Fibroblast of lung (primary cell): ENCODE measurements at regions not wholly inside any gene's neighbourhood (a gene's known extent, or its start where the extent isn't known, plus 50 kb on each side); places are given as distances from the start of the nearest gene placed in this dataset.

ENCODE experiments used
- DNase-seq, 2 donors: peaks; one replicate each; pipeline versions ENCODE4 v3.0.0 to v3.0.0-alpha.2; 2010; ENCODE audit warnings: low read depth in 2 of 2
- H2AFZ ChIP-seq: 2 replicates; pipeline ENCODE4 v1.5.1; 2012; ENCODE audit warnings: low read length, control low read depth, inconsistent platforms
- H3K27ac ChIP-seq: 2 replicates; pipeline ENCODE4 v1.5.1; 2011; ENCODE audit warnings: low read length, control low read depth; ENCODE audit not compliant: insufficient read depth
- H3K27me3 ChIP-seq: 2 replicates; pipeline ENCODE4 v1.5.1; 2011; ENCODE audit warnings: mild to moderate bottlenecking, low read length; ENCODE audit not compliant: control insufficient read depth, insufficient read depth
- H3K36me3 ChIP-seq: 2 replicates; pipeline ENCODE4 v1.5.1; 2011; ENCODE audit warnings: low read length; ENCODE audit not compliant: control insufficient read depth, insufficient read depth
- H3K4me1 ChIP-seq: 2 replicates; pipeline ENCODE4 v1.5.1; 2011; ENCODE audit warnings: low read length; ENCODE audit not compliant: control insufficient read depth, insufficient read depth; ENCODE audit errors: extremely low read depth
- H3K4me2 ChIP-seq: 2 replicates; pipeline ENCODE4 v1.5.1; 2011; ENCODE audit warnings: low read length, control low read depth; ENCODE audit not compliant: insufficient read depth; ENCODE audit errors: extremely low read depth
- H3K4me3 ChIP-seq, 4 experiments: fragments of 200-600 bp in 1 of 4; sonication (generic) in 1 of 4; replicated peaks in 1 of 4; 2 replicates each; pipeline ENCODE4 v1.5.1; 2011 to 2016; ENCODE audit warnings: low read length in 4 of 4, low read depth in 3 of 4, mild to moderate bottlenecking in 3 of 4, control low read depth in 2 of 4, inconsistent platforms in 1 of 4, mixed read lengths in 1 of 4; ENCODE audit not compliant: insufficient read depth in 1 of 4; ENCODE audit errors: control extremely low read depth in 1 of 4
- H3K79me2 ChIP-seq: 2 replicates; pipeline ENCODE4 v1.5.1; 2012; ENCODE audit warnings: mild to moderate bottlenecking, low read length, inconsistent platforms; ENCODE audit not compliant: control insufficient read depth, insufficient read depth
- H3K9ac ChIP-seq: 2 replicates; pipeline ENCODE4 v1.5.1; 2011; ENCODE audit warnings: mild to moderate bottlenecking, low read length, control low read depth; ENCODE audit not compliant: insufficient read depth
- H3K9me3 ChIP-seq: 2 replicates; pipeline ENCODE4 v1.5.1; 2012; ENCODE audit warnings: low read depth, low read length; ENCODE audit not compliant: control insufficient read depth, insufficient read depth
- H4K20me1 ChIP-seq: 2 replicates; pipeline ENCODE4 v1.5.1; 2011; ENCODE audit warnings: low read length; ENCODE audit not compliant: control insufficient read depth, insufficient read depth; ENCODE audit errors: extremely low read depth
- EZH2 ChIP-seq: IDR thresholded peaks from 2 replicates; pipeline ENCODE4 v1.5.1; 2012; ENCODE audit warnings: low read length, control low read depth, mild to moderate bottlenecking; ENCODE audit errors: missing control alignments
- TF ChIP-seq, protein P1 (sequence below), 2 donors: IDR thresholded peaks in 1 of 2; conservative IDR thresholded peaks in 1 of 2; 1 replicate in 1 of 2; 2 replicates in 1 of 2; pipeline ENCODE4 v1.5.1; 2011 to 2012; ENCODE audit warnings: low read length in 2 of 2, control low read depth in 1 of 2, inconsistent platforms in 1 of 2, low read depth in 1 of 2, mild to moderate bottlenecking in 1 of 2

DNA sequence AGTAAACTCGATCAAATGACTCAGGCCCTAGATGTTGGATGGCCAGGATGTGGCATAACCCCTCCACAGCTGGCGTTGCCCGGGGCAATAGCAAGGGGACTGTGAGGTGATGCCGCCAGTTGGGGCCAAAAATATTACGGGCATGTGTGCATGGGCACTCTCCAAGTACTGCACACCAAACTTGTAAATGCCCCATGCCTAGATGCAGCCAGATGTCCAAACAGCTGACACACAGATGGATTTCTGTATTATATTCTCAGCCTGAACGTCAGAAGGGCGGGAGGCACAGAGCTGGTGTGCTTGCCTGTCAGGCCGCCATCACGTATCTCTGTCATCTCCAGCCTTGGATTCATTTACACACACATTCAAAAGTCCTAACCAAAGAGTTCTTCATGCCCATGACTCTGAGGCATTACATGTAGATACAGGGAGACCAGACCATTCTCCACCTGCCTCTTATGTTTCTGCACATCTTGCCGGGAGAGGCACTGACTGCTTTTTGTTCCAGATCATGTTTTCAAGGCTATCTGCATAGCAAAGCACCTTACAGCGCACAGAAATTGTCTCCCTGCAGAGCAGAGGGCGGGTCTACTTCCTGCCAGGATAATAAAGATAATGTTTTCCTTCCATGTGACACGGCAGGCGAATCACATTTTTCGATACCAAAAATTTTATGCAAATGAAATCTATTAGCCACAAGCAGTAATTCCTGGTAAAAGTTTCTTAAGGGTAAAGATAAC, 200.9 kb upstream of the ADAMTS16 start:
- Histone ChIP-seq H3K4me2 (no peak overlapping the region), H3K4me3 (no peak overlapping the region), H3K9me3 (no peaks in the 10 kb centered on the region), H3K36me3 (no peaks in the 10 kb centered on the region), H3K79me2 (no peaks in the 10 kb centered on the region), H3K9ac (no peak overlapping the region), H3K4me1 (no peaks in the 10 kb centered on the region), H4K20me1 (no peaks in the 10 kb centered on the region), H3K27me3 (no peaks in the 10 kb centered on the region), H3K27ac (no peak overlapping the region), H2AFZ (no peak overlapping the region)
- DNase-seq = no peak
- TF ChIP-seq, protein P1, sequence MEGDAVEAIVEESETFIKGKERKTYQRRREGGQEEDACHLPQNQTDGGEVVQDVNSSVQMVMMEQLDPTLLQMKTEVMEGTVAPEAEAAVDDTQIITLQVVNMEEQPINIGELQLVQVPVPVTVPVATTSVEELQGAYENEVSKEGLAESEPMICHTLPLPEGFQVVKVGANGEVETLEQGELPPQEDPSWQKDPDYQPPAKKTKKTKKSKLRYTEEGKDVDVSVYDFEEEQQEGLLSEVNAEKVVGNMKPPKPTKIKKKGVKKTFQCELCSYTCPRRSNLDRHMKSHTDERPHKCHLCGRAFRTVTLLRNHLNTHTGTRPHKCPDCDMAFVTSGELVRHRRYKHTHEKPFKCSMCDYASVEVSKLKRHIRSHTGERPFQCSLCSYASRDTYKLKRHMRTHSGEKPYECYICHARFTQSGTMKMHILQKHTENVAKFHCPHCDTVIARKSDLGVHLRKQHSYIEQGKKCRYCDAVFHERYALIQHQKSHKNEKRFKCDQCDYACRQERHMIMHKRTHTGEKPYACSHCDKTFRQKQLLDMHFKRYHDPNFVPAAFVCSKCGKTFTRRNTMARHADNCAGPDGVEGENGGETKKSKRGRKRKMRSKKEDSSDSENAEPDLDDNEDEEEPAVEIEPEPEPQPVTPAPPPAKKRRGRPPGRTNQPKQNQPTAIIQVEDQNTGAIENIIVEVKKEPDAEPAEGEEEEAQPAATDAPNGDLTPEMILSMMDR (conservative IDR thresholded peaks at IDR 0.05 in 1 of 2, IDR thresholded peaks at IDR 0.05 in 1 of 2; ENCODE audit: low read depth in 1 of 2, low read length in 2 of 2) = no peak
- TF ChIP-seq EZH2 = no peak

DNA sequence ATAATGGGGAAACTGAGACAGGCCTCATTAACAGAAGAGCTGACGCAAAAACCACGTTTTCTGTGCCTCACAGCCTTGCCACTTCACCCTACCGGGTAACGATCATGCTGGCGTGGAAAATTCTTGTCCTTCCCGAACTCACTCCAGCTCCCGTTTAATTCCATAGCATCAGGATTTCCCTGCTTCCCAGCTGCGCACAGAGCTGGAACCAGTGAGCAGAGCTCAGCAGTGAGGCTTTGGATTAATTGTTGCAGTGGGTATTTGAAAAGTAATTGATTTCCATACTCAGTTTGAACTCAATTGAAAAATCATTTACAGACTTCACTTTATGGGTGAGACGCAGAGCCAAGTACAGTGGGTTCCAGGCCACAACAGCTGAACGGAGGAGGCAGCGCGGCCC, 199.0 kb upstream of the ADAMTS16 start:
- TF ChIP-seq EZH2 = no peak
- TF ChIP-seq, protein P1 (conservative IDR thresholded peaks at IDR 0.05 in 1 of 2, IDR thresholded peaks at IDR 0.05 in 1 of 2; ENCODE audit: low read depth in 1 of 2, low read length in 2 of 2) = no peak
- H3K4me3 ChIP-seq = no peak overlapping the region
- no peak overlapping the region for H2AFZ ChIP-seq
- no peaks in the 10 kb centered on the region for H4K20me1 ChIP-seq
- no peak overlapping the region for H3K27ac ChIP-seq
- no peak overlapping the region for H3K9ac ChIP-seq
- DNase-seq = no peak
- H3K27me3 ChIP-seq = no peaks in the 10 kb centered on the region
- H3K36me3 ChIP-seq = no peaks in the 10 kb centered on the region
- H3K79me2 ChIP-seq = no peaks in the 10 kb centered on the region
- no peak overlapping the region for H3K4me2 ChIP-seq
- H3K9me3 ChIP-seq = no peaks in the 10 kb centered on the region
- no peaks in the 10 kb centered on the region for H3K4me1 ChIP-seq

DNA sequence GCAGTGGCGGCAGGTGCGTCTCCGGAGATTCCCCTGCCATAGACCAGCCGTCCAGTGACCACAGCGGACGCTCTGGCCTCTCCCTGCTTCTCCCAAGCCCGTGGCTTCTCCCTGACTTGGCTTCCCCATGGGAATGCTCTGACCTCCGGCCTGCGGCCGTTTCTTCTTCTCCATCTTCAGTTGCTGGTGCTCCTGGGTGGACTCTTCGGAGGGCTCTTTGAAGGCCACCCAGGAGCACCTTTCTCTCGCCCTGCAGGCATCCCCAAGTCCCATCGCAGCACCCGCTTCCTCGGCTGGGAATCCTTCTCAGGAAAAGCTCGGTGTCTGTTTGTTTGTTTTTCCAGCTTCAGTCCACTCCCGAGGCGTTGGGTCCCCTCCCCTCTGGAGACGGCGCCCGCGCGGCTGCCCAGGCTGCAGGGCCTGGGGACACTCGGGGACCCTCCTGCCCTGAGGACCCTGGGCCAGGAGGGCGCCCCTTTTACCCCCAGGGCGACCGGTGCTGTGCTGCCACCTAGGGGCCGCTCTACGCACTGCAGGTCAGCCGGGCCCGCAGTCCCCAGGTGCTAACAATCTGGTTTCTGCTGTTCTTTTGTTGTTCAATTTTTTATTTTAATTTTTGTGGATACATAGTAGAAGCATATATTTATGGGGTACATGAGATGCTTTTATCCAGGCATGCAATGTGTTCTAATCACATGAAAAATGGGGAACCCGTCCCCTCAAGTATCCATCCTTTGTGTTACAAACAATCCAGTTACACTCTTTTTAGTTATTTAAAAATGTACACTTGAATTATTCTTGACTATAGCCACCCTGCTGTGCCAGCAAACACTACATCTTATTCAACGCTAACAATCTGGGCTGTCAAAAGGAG, 197.9 kb upstream of the ADAMTS16 start:
- H3K4me3 ChIP-seq = no peak overlapping the region

More for the DNA sequence above, 197.9 kb upstream of the ADAMTS16 start:
- Histone ChIP-seq H2AFZ (no peak overlapping the region), H3K4me2 (no peak overlapping the region), H4K20me1 (no peaks in the 10 kb centered on the region), H3K4me1 (no peaks in the 10 kb centered on the region), H3K27me3 (no peaks in the 10 kb centered on the region), H3K9me3 (no peaks in the 10 kb centered on the region), H3K27ac (no peak overlapping the region), H3K9ac (no peak overlapping the region), H3K79me2 (no peaks in the 10 kb centered on the region), H3K36me3 (no peaks in the 10 kb centered on the region)
- DNase-seq = no peak
- TF ChIP-seq, protein P1 (conservative IDR thresholded peaks at IDR 0.05 in 1 of 2, IDR thresholded peaks at IDR 0.05 in 1 of 2; ENCODE audit: low read depth in 1 of 2, low read length in 2 of 2) = peak in 1 of 2 donors; percentile 34
- no peak for TF ChIP-seq EZH2
